ENCODE measurements at regions not wholly inside any gene's neighbourhood (a gene's known extent, or its start where the extent isn't known, plus 50 kb on each side); places are given as distances from the start of the nearest gene placed in this dataset.

DNA sequence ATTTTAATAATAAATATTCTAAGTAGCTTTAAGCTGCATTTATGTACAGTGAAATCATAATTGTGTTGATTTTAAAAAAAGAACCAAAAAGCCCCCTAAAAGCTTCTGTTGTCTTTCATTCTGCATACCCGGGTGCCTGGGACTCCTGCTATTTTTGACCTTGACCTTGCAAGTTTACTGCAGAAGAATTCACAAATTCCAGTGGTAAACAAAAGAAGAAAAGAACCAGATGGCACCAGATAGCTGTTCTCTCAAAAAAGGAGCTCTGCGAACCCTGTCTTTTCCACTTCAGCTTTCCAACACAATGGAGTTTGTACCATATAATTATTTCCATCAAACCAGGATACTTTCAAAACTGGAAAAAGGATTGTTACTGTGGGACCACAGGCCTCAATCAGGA lies 363.3 kb downstream of the SMOC2 start:
- ATAC-seq = no peak
- DNase-seq (ENCODE audit: low read depth in 1 of 2, low spot score in 1 of 2) = no peak
- no peaks in the 10 kb centered on the region for H3K9me3 ChIP-seq
- POLR2A ChIA-PET = no interaction called here
- CTCF ChIA-PET = no interaction called here
- no peaks in the 10 kb centered on the region for H3K4me1 ChIP-seq
- H3K4me3 ChIP-seq = no peak overlapping the region
- no peak for FAIRE-seq
- TF ChIP-seq JUN (IDR thresholded peaks at IDR 0.05) (no peak), ESRRA (IDR thresholded peaks at IDR 0.05; ENCODE audit: borderline replicate concordance, low read length) (no peak), FOXS1 (CRISPR knock-in tag; IDR thresholded peaks at IDR 0.05) (no peak), PHF8 (IDR thresholded peaks at IDR 0.05; ENCODE audit: borderline replicate concordance, low read depth) (no peak), HOXB5 (CRISPR knock-in tag; IDR thresholded peaks at IDR 0.05) (no peak), EHMT2 (IDR thresholded peaks at IDR 0.05; ENCODE audit: low read depth) (no peak), ELK1 (IDR thresholded peaks at IDR 0.05; ENCODE audit: low read depth, low read length) (no peak), KDM5A (IDR thresholded peaks at IDR 0.05) (no peak), NFE2L2 (conservative IDR thresholded peaks at IDR 0.05; ENCODE audit: low read length) (no peak), EP300 (IDR thresholded peaks at IDR 0.05) (no peak), CBX8 (IDR thresholded peaks at IDR 0.05) (no peak), HOXB13 (CRISPR knock-in tag; IDR thresholded peaks at IDR 0.05; ENCODE audit: low read depth) (no peak), TFCP2L1 (CRISPR knock-in tag; IDR thresholded peaks at IDR 0.05) (no peak), SREBF2 (IDR thresholded peaks at IDR 0.05) (no peak), ZFP36 (IDR thresholded peaks at IDR 0.05; ENCODE audit: borderline replicate concordance, partially characterized antibody) (no peak)
- TF ChIP-seq, protein P1, sequence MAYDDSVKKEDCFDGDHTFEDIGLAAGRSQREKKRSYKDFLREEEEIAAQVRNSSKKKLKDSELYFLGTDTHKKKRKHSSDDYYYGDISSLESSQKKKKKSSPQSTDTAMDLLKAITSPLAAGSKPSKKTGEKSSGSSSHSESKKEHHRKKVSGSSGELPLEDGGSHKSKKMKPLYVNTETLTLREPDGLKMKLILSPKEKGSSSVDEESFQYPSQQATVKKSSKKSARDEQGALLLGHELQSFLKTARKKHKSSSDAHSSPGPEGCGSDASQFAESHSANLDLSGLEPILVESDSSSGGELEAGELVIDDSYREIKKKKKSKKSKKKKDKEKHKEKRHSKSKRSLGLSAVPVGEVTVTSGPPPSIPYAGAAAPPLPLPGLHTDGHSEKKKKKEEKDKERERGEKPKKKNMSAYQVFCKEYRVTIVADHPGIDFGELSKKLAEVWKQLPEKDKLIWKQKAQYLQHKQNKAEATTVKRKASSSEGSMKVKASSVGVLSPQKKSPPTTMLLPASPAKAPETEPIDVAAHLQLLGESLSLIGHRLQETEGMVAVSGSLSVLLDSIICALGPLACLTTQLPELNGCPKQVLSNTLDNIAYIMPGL (CRISPR knock-in tag; IDR thresholded peaks at IDR 0.05; ENCODE audit: borderline replicate concordance) = no peak
- H3K27ac ChIP-seq = no peak overlapping the region
- WGBS (ENCODE audit: missing lambda C conversion rate) = 54% methylated on average over 2 of the region's 2 CpGs
- H3K4me2 ChIP-seq = no peak overlapping the region

- H3K9me3 ChIP-seq = no peaks in the 10 kb centered on the region
- H3K4me2 ChIP-seq = no peak overlapping the region
- FAIRE-seq = no peak
- H3K27ac ChIP-seq = no peak overlapping the region
- no peak for TF ChIP-seq CEBPB (IDR thresholded peaks at IDR 0.05)
- TF ChIP-seq SMC3 (IDR thresholded peaks at IDR 0.05) = no peak
- no peak for TF ChIP-seq ZC3H11A (IDR thresholded peaks at IDR 0.05)
- no peak for TF ChIP-seq ZSCAN20 (CRISPR knock-in tag; IDR thresholded peaks at IDR 0.05)
- TF ChIP-seq HOXB5 (CRISPR knock-in tag; IDR thresholded peaks at IDR 0.05) = no peak
- TF ChIP-seq GATA3 (IDR thresholded peaks at IDR 0.05; ENCODE audit: borderline replicate concordance) = no peak
- TF ChIP-seq, protein P2, sequence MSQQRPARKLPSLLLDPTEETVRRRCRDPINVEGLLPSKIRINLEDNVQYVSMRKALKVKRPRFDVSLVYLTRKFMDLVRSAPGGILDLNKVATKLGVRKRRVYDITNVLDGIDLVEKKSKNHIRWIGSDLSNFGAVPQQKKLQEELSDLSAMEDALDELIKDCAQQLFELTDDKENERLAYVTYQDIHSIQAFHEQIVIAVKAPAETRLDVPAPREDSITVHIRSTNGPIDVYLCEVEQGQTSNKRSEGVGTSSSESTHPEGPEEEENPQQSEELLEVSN (IDR thresholded peaks at IDR 0.05; ENCODE audit: borderline replicate concordance, low read depth) = no peak
- TF ChIP-seq BHLHE40 (IDR thresholded peaks at IDR 0.05; ENCODE audit: low read depth, low read length) = no peak
- no peak for TF ChIP-seq JUNB (IDR thresholded peaks at IDR 0.05)
- TF ChIP-seq MAX (IDR thresholded peaks at IDR 0.05) = no peak
- TF ChIP-seq BCL3 (IDR thresholded peaks at IDR 0.05) = no peak
- no peak for TF ChIP-seq KDM1A (IDR thresholded peaks at IDR 0.05; ENCODE audit: low read depth)
- TF ChIP-seq HES2 (IDR thresholded peaks at IDR 0.05) = no peak
- no peak for TF ChIP-seq HEYL (CRISPR knock-in tag; IDR thresholded peaks at IDR 0.05)
- no peak for TF ChIP-seq EHF (CRISPR knock-in tag; IDR thresholded peaks at IDR 0.05)
- TF ChIP-seq RCOR1 (IDR thresholded peaks at IDR 0.05; ENCODE audit: low read depth, low read length) = no peak
- H3K4me3 ChIP-seq = no peak overlapping the region
- no peaks in the 10 kb centered on the region for H3K4me1 ChIP-seq
- ChIA-PET CTCF (no interaction called here), POLR2A (no interaction called here)
- no peak for DNase-seq (ENCODE audit: low read depth in 1 of 2, low spot score in 1 of 2)
- WGBS (ENCODE audit: missing lambda C conversion rate) = 34% methylated on average over 2 of the region's 2 CpGs
- ATAC-seq = no peak
Measured at GRCh38 chr6:168803874-168804273, 362.9 kb downstream of the SMOC2 start.

All from A549 (cell line).